Glutamatergic neuron (in vitro differentiated cells): ENCODE measurements at regions not wholly inside any gene's neighbourhood (a gene's known extent, or its start where the extent isn't known, plus 50 kb on each side); places are given as distances from the start of the nearest gene placed in this dataset.

ENCODE experiments used
- DNase-seq: peaks from one replicate; pipeline ENCODE4 v3.0.0; 2022
- H3K27ac Mint-ChIP-seq: one replicate; pipeline ENCODE4 v1.8.0; 2020; ENCODE audit warnings: mild to moderate bottlenecking, mixed read lengths, inconsistent platforms; ENCODE audit not compliant: unreplicated experiment
- H3K27me3 Mint-ChIP-seq: one replicate; pipeline ENCODE4 v1.8.0; 2020; ENCODE audit warnings: mild to moderate bottlenecking, moderate library complexity, mixed read lengths, inconsistent platforms; ENCODE audit not compliant: unreplicated experiment
- H3K36me3 Mint-ChIP-seq: one replicate; pipeline ENCODE4 v1.8.0; 2020; ENCODE audit warnings: mild to moderate bottlenecking, mixed read lengths, inconsistent platforms; ENCODE audit not compliant: unreplicated experiment
- H3K4me1 Mint-ChIP-seq: one replicate; pipeline ENCODE4 v1.8.0; 2020; ENCODE audit warnings: mild to moderate bottlenecking, low read depth, mixed read lengths, inconsistent platforms; ENCODE audit not compliant: unreplicated experiment
- H3K4me3 Mint-ChIP-seq: one replicate; pipeline ENCODE4 v1.8.0; 2020; ENCODE audit warnings: mild to moderate bottlenecking, mixed read lengths, inconsistent platforms; ENCODE audit not compliant: unreplicated experiment
- H3K9me3 Mint-ChIP-seq: one replicate; pipeline ENCODE4 v1.8.0; 2020; ENCODE audit warnings: mild to moderate bottlenecking, moderate library complexity, mixed read lengths, inconsistent platforms; ENCODE audit not compliant: unreplicated experiment
- TF ChIP-seq, protein P1 (sequence below): fragments of 200-600 bp; sonication (generic); IDR thresholded peaks from one replicate; pipeline ENCODE4 v1.5.0; 2021; ENCODE audit not compliant: partially characterized antibody, unreplicated experiment

DNA sequence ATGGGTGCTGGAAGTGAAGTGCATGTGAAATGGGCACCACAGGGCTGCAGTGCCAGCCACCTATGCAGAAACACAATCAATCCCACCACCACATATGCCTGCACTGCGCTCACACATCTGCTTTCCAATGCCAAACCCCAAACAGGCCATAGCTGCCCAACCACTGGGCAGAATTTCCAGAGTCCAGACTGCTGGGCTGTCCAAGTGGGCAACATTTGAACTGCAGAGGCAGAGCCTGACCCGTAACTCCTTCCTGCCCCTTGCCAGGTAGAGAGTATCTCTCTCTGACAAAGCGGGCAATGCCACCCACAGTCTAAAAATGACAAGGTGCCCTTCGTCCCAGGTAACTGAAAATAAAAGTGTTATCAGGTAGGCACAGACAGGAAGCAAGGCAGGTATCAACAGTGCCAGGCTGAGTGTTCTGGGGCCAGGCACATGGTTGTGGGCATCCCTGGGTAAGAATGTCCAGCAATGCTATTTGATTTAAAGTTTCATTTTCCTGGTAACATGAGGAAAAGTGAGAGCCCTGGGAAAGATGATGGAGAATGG is 79.5 kb downstream of the FOXA2 start:
- Mint-ChIP-seq H3K4me3 (no peak overlapping the region), H3K27me3 (peaks cover 9% of the 10 kb centered on the region), H3K4me1 (peaks cover 9% of the 10 kb centered on the region), H3K36me3 (no peaks in the 10 kb centered on the region), H3K27ac (no peak overlapping the region), H3K9me3 (peaks cover 5% of the 10 kb centered on the region)
- DNase-seq, result no peak
- TF ChIP-seq, protein P1, sequence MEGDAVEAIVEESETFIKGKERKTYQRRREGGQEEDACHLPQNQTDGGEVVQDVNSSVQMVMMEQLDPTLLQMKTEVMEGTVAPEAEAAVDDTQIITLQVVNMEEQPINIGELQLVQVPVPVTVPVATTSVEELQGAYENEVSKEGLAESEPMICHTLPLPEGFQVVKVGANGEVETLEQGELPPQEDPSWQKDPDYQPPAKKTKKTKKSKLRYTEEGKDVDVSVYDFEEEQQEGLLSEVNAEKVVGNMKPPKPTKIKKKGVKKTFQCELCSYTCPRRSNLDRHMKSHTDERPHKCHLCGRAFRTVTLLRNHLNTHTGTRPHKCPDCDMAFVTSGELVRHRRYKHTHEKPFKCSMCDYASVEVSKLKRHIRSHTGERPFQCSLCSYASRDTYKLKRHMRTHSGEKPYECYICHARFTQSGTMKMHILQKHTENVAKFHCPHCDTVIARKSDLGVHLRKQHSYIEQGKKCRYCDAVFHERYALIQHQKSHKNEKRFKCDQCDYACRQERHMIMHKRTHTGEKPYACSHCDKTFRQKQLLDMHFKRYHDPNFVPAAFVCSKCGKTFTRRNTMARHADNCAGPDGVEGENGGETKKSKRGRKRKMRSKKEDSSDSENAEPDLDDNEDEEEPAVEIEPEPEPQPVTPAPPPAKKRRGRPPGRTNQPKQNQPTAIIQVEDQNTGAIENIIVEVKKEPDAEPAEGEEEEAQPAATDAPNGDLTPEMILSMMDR, result no peak

DNA sequence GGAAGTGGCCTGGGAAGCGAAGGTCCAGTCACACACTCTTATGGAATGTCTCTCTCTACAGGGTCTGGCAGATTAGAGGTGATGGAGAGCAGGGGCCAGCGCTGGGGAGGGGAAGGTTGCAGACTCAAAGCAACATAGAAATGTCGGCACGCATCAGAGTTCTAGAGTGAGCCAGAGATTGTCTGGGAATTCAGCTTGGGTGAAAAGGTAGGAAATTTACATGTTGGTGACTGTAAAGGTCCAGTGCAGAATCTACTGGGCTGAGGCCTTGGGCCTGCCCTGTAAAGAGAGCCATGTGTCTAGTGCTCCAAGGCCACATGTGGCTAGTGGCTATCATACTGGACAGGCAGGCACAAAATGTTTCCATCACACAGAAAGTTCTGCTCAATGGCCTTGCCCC is 80.8 kb downstream of the FOXA2 start:
- Mint-ChIP-seq H3K27me3 (peaks cover 7% of the 10 kb centered on the region), H3K4me3 (no peak overlapping the region), H3K4me1 (peaks cover 9% of the 10 kb centered on the region), H3K27ac (no peak overlapping the region), H3K9me3 (peaks cover 5% of the 10 kb centered on the region), H3K36me3 (no peaks in the 10 kb centered on the region)
- DNase-seq, result no peak
- TF ChIP-seq, protein P1, result no peak

DNA sequence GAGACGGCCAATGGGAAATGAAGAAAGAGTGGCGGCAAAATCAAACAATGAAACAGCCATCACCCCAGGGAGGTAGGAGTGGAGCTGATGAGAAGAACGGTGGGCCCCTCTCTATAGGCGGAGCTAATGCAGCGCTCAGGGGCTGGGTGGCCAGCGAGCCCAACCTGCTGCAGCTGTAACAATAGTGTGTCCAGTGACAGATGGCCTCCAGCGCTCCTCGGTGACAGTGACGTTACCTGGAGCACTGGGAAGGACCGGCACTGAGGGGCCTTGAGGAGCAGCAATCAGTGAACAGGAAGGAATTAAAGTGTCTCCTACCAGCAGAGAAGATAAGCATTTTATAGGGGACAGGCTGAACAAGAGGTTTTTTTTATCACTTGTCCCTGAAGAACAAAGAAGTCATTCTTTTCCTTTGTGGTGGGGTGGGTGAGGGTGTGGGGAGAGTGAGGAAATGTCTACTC is 81.6 kb downstream of the FOXA2 start:
- Mint-ChIP-seq H3K36me3 (no peaks in the 10 kb centered on the region), H3K27ac (peak overlapping the region; percentile 53), H3K4me3 (no peak overlapping the region), H3K9me3 (peaks cover 5% of the 10 kb centered on the region), H3K27me3 (peaks cover 6% of the 10 kb centered on the region), H3K4me1 (peaks cover 9% of the 10 kb centered on the region)
- peak; percentile 28 for DNase-seq
- TF ChIP-seq, protein P1, result no peak

DNA sequence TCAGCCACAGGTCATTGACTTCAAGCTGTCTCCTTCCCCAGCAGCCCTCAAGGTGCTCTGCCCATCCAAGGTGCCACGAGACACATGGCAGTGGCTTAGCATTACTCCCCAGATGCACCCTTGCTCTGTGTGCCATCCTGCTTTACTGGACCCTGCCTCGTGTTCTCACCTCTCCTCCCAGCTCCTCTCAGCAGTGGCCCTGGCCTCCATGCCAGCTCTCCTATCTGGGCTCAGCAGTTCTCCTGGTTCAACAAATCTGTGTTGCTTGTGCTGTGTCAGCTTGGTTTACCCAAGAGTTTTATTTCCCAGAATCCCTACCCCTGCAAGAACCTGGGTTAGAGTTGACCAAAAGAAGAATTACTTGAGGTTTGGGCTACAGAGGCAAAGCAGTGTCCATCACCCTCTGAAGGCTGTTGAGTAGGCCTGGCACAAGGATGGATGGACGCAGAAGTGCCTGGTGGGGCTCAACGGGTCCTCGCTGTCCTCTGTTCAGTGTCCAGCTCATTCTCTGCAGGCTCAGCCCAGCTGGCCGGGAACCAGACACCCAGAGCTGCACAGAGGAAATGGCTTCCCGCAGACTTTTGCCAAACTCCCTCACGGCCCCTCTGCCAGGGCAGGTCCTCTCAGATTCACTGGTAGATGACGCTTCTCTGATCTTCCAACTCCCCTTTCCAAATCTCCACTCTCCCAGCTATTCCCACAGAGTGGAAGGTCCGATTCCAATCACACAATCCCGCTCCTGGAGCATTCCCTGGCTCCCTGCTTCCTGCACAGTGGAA is 82.6 kb downstream of the FOXA2 start:
- no peaks in the 10 kb centered on the region for H3K36me3 Mint-ChIP-seq
- H3K27me3 Mint-ChIP-seq, result peaks cover 7% of the 10 kb centered on the region
- DNase-seq, result no peak
- TF ChIP-seq, protein P1, result no peak
- peaks cover 9% of the 10 kb centered on the region for H3K4me1 Mint-ChIP-seq
- H3K9me3 Mint-ChIP-seq, result peaks cover 5% of the 10 kb centered on the region
- no peak overlapping the region for H3K4me3 Mint-ChIP-seq
- peak overlapping the region; percentile 57 for H3K27ac Mint-ChIP-seq

DNA sequence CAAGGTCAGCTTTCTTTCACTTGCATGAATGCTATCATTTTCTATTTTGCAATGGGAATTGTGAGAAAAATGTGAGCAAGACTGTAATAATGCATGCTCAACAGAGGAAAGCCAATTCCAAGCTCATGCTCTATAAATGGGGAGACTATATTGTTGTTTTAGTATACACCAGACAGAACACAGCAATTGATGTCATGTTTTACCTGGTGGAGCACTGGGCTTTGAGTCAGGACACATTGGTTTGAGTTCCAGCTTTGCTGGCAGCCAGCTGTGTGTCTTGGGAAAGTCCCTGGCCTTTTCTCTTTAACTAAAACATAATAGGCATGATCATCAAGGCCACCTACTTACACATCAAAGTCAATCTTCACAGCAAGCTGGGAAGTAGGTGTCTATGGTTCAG is 83.3 kb downstream of the FOXA2 start:
- H3K27me3 Mint-ChIP-seq, result peaks cover 7% of the 10 kb centered on the region
- DNase-seq, result no peak
- no peak overlapping the region for H3K27ac Mint-ChIP-seq
- no peak overlapping the region for H3K4me3 Mint-ChIP-seq
- TF ChIP-seq, protein P1, result no peak
- H3K4me1 Mint-ChIP-seq, result peaks cover 9% of the 10 kb centered on the region
- H3K36me3 Mint-ChIP-seq, result no peaks in the 10 kb centered on the region
- peaks cover 5% of the 10 kb centered on the region for H3K9me3 Mint-ChIP-seq
